HG03439 (cell line): ENCODE measurements at regions not wholly inside any gene's neighbourhood (a gene's known extent, or its start where the extent isn't known, plus 50 kb on each side); places are given as distances from the start of the nearest gene placed in this dataset.

Experiments used
- ATAC-seq: cut with Tn5 transposase; IDR thresholded peaks from one replicate; pipeline ENCODE4 v1.9.1; 2021; ENCODE audit warnings: mild to moderate bottlenecking, moderate library complexity; ENCODE audit not compliant: unreplicated experiment

DNA sequence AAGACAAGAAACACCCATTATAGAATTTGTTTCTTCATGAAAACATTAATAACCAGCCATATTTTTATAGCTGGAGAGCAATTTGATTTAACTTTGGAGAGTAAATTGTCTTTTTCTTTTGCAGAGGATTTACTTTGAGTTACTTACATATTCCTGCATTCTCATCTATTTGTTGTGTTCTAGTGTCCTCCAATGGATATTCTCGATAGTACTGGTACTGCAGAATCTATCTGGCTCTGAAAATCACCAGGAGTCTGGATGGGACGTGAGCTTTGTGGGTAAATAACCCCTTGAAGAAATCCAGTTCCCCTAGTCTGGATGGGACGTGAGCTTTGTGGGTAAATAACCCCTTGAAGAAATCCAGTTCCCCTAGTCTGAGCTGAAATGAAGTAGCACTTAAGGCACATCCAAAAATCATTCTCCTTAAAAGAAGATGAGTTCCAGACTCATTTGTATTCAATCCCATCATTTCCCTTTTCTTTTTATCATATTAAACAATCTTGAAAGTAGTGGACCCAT lies 294.1 kb upstream of the UBE2E2 start:
- ATAC-seq = no peak

- no peak for ATAC-seq
Observed at GRCh38 chr3:22916933-22917332, 286.2 kb upstream of the UBE2E2 start.

DNA sequence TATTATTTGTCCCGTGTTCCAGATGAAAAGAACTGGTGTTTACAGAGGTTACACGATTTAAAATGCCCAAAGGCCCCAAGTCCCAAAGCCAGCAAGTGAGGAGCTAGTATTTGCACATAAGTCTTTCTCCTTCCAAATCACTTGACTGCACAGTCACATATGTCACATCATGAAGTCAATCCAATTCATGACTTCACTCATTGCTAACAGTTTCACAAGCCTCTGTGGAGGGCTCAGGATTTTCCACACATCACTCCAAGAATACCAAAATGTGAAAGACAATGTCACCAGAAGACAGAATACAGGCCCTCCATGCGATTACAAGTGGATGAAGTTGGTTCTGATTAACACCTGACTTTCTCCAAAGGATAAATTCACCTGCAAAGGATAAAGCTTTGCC lies 283.1 kb upstream of the UBE2E2 start:
- no peak for ATAC-seq

DNA sequence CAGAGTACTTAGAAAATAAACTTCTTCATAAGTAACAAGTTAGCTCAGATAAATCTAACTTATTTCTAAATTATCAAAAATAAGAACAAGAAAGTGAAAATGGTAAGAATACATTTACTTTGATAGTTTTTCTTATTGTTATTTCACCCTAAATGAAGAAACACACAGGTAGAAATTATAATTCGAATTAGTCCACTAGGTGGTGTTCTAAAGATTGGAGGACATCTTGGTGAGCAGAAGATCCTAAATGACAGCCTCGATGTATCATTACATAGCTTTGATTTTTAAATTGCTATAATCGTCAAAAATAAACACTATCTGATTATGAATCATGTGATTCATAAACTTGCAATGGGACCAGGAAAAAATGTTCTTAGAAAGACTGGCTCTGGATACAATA lies 280.8 kb upstream of the UBE2E2 start:
- no peak for ATAC-seq

GRCh38 chr3:22923711-22924110 lies 279.4 kb upstream of the UBE2E2 start:
- no peak for ATAC-seq

DNA sequence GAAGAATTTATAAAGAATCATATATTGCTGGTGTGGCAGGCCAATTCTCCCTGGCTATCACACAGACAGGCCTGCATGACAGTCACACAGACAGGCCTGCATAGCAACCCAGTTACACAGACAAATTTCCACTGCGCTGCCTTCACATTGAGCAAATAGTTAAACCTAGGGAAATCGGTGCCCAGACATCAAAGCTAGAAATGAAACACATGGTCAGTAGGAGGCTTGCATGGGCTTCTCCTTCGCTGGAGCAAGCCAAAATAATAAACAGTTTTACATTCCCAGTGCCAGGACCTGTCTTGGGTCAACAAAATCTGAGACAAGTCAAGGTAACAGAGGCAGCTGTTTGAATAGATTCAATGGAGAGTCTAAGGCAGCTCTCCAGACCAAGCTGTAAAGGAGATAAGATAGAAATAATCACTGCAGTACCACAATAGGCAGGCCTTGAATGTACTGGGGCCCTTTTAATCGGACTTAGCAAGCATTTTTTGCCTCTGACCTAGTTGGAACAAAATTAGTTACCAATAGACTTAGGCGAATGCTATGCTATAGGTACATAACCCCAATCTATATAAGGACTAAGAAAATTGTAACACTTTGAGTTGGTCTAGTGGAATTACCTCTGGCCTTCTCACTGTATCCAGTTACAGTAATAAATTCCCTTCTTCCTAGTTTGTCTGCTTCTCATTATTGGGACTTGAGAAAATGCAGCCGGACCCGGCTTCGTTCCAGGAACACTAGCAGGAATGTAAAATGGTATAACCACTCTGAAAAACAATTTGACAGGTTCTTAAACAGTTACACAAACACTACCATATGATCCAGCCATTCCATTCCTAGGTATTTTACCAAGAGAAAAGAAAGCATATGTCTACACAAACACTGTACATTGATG lies 274.7 kb upstream of the UBE2E2 start:
- no peak for ATAC-seq

- ATAC-seq = no peak
Observed at GRCh38 chr3:22933051-22933840, 269.9 kb upstream of the UBE2E2 start.

DNA sequence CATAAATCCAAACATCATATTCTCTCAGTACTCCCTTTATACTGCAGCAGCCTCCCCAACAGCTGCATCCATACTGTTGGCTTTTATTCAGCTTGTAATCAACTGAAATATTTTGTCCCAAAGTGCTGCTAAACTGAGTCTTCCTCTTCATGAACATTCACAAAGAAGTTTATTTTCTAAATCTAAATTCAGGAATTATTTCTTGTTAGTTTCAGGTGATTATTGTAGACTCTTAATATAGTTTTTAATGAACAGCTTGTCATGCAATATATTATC lies 269.3 kb upstream of the UBE2E2 start:
- no peak for ATAC-seq

- no peak for ATAC-seq
Observed at GRCh38 chr3:22935040-22935439, 268.1 kb upstream of the UBE2E2 start.

GRCh38 chr3:22937536-22937935 lies 265.6 kb upstream of the UBE2E2 start:
- no peak for ATAC-seq

- ATAC-seq = no peak
Observed at GRCh38 chr3:22938739-22939138, 264.4 kb upstream of the UBE2E2 start.

DNA sequence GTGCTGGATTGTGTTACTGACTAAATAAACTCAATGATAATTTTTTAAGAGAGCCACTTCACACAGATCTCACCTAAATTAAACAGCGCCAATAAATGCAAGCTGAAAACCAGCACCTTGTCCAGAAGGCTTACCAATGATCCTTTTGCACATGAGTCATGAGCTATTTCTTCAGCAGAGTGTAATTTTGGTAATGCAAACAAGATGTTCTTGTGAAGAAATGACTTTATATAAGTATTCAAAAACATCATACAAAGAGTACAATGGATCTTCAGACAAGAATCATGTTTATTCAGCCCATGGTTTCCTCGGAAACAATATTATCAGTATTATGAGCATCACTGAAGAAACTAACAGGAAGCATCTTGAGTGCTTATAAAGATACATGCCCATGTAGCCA lies 263.8 kb upstream of the UBE2E2 start:
- ATAC-seq = no peak

DNA sequence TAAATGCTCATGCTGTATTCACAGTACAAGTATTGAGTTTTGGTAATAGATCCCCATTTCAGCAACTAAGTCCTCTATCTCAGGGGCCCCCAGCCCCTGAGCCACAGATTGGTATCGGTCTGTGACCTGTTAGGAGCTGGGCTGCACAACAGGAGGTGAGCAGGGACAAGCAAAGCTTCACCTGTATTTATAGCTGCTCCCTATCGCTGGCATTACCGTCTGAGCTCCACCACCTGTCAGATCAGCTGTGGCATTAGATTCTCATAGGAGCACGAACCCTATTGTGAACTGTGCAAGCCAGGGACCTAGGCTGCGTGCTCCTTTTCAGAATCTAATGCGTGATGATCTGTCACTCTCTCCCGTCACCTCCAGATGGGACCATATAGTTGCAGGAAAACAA lies 262.8 kb upstream of the UBE2E2 start:
- ATAC-seq = no peak

- ATAC-seq = no peak
Observed at GRCh38 chr3:22942981-22943380, 260.1 kb upstream of the UBE2E2 start.

GRCh38 chr3:22947851-22948250 lies 255.3 kb upstream of the UBE2E2 start:
- no peak for ATAC-seq

DNA sequence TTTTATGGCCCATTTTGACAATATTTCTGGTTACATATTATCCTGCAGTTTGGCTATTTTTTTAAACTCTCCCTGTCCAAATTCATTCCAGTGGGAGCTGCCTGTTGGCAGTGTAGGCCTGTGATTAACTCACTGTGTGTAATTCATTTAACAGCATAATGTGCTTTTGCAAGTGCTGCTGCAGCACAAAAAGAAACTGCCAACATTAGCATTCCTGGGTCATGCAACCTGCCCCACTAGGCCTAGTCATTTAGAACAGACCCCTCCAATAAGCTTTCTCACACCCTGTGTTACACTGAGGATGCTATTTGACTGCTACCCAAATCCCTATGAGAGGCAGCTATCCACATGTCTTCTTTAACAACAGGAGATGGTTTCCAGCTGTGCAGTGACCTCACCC lies 251.2 kb upstream of the UBE2E2 start:
- no peak for ATAC-seq

GRCh38 chr3:22952860-22953259 lies 250.3 kb upstream of the UBE2E2 start:
- ATAC-seq = no peak

DNA sequence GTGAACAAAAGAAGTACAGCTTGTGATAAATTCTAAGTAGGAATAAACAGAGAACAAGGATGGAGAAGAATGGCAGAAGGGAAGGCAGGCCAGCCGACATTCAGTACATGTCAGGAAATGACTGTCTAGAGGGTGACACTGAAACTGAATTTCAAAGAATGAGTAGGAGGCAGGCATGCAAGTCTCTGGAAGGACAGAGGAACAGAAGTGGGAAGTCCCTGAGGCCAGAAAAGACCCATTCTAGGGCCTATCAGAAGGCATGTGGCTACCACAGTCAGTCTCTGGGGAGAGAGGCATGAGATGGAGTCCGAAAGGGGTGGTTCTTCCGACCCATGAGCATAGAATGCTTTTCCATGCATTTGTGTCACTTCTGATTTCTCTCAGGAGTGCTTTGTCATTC lies 243.5 kb upstream of the UBE2E2 start:
- ATAC-seq = peak; percentile 98

GRCh38 chr3:22960105-22960984 lies 242.8 kb upstream of the UBE2E2 start:
- ATAC-seq = no peak

DNA sequence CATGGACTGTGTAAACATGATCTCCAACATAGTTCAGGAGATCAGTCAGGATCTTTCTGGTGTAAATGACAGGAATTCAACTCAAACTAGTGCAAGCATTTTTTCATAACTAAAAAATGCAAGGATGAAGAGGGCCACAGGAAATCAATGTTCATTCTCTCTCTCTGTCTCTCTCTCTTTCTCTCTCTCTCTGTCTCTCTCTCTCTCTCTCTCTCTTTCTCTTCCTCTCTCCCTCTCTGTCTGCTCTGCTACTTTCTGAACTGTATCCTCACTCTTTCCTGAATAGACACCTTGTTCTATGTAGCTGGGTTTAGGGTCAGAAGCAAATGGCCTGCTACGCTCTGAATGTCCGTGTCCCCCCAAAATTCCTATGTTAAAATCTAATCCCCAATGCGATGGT lies 240.9 kb upstream of the UBE2E2 start:
- no peak for ATAC-seq

DNA sequence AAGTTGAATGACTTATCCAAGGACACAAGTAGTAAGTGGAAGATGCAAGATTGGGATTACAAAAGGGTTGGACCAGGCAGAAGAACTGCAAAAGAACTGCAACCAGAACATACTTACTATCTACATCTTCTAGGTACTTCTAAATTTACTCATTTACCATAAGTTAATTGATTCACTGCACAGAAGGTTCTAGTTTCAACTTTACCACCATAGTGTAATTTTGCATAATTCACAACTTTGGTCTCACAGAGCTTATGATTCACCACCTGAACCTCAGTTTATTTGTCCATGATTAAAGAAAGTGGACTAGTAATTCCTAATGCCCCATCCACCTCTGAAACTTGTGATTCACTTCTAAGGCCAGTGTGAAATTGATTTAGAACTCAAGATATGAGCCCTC lies 236.8 kb upstream of the UBE2E2 start:
- no peak for ATAC-seq
